CD14-positive monocyte (primary cell): ENCODE measurements at regions not wholly inside any gene's neighbourhood (a gene's known extent, or its start where the extent isn't known, plus 50 kb on each side); places are given as distances from the start of the nearest gene placed in this dataset.

ENCODE experiments used
- DNase-seq, 3 donors: peaks; one replicate each; pipeline ENCODE4 v3.0.0-alpha.2; 2011 to 2022
- H2AFZ ChIP-seq: 2 replicates; pipeline ENCODE4 v1.6.0; 2012; ENCODE audit warnings: mild to moderate bottlenecking, low read depth, low read length, inconsistent platforms; ENCODE audit not compliant: insufficient read depth, poor library complexity, severe bottlenecking
- H3K27ac ChIP-seq, 2 donors: 1 replicate in 1 of 2; 2 replicates in 1 of 2; pipeline ENCODE4 v1.5.1; 2012 to 2013; ENCODE audit warnings: low read length in 2 of 2, control low read depth in 1 of 2, inconsistent platforms in 1 of 2, low read depth in 1 of 2, mild to moderate bottlenecking in 1 of 2
- H3K27me3 ChIP-seq, 2 donors: one replicate each; pipeline versions ENCODE4 v1.6.0 to v1.6.1; 2011 to 2013; ENCODE audit warnings: low read length in 2 of 2; ENCODE audit not compliant: control insufficient read depth in 2 of 2, insufficient read depth in 2 of 2
- H3K36me3 ChIP-seq, 2 donors: replicated peaks in 1 of 2; 1 replicate in 1 of 2; 2 replicates in 1 of 2; pipeline versions ENCODE4 v1.5.1 to v1.6.1; 2012 to 2013; ENCODE audit warnings: low read length in 2 of 2, control low read depth in 1 of 2, inconsistent platforms in 1 of 2, mild to moderate bottlenecking in 1 of 2; ENCODE audit not compliant: insufficient read depth in 2 of 2, control insufficient read depth in 1 of 2
- H3K4me1 ChIP-seq, 2 donors: 1 replicate in 1 of 2; 2 replicates in 1 of 2; pipeline versions ENCODE4 v1.5.1 to v1.6.1; 2012 to 2013; ENCODE audit warnings: low read length in 2 of 2, control low read depth in 1 of 2, inconsistent platforms in 1 of 2, mild to moderate bottlenecking in 1 of 2, moderate library complexity in 1 of 2; ENCODE audit not compliant: insufficient read depth in 2 of 2, control insufficient read depth in 1 of 2
- H3K4me2 ChIP-seq: replicated peaks from 2 replicates; pipeline ENCODE3; 2012; ENCODE audit warnings: low read length, moderate library complexity, mild to moderate bottlenecking; ENCODE audit not compliant: poor library complexity, severe bottlenecking; ENCODE audit errors: extremely low read depth
- H3K4me3 ChIP-seq, 3 experiments: fragments of 200-600 bp in 1 of 3; sonication (generic) in 1 of 3; replicated peaks in 1 of 3; 1 replicate in 2 of 3; 2 replicates in 1 of 3; pipeline ENCODE4 v1.5.1; 2011 to 2013; ENCODE audit warnings: low read length in 3 of 3, mild to moderate bottlenecking in 3 of 3, control low read depth in 2 of 3, low read depth in 2 of 3, inconsistent platforms in 1 of 3, moderate library complexity in 1 of 3
- H3K79me2 ChIP-seq: 2 replicates; pipeline ENCODE4 v1.6.0; 2012; ENCODE audit warnings: mild to moderate bottlenecking, control low read depth, inconsistent platforms, low read length, moderate library complexity; ENCODE audit not compliant: insufficient read depth
- H3K9ac ChIP-seq: 2 replicates; pipeline ENCODE4 v1.6.0; 2017; ENCODE audit warnings: low read length, mild to moderate bottlenecking; ENCODE audit not compliant: insufficient read depth, poor library complexity, severe bottlenecking
- H3K9me3 ChIP-seq, 2 donors: replicated peaks in 1 of 2; 1 replicate in 1 of 2; 2 replicates in 1 of 2; pipeline versions ENCODE4 v1.5.1 to v1.6.1; 2012 to 2013; ENCODE audit warnings: low read length in 2 of 2, control low read depth in 1 of 2; ENCODE audit not compliant: control insufficient read depth in 1 of 2, insufficient read depth in 1 of 2
- H4K20me1 ChIP-seq: 2 replicates; pipeline ENCODE4 v1.6.0; 2012; ENCODE audit warnings: mild to moderate bottlenecking, low read length, control low read depth, moderate library complexity; ENCODE audit not compliant: insufficient read depth
- H3K27ac Mint-ChIP-seq, 7 donors: one replicate each; pipeline ENCODE4 v1.8.0; 2020; ENCODE audit warnings: mild to moderate bottlenecking in 7 of 7, mixed read lengths in 7 of 7, moderate library complexity in 6 of 7, inconsistent platforms in 2 of 7
- H3K27me3 Mint-ChIP-seq, 3 donors: one replicate each; pipeline ENCODE4 v1.8.0; 2021 to 2022; ENCODE audit warnings: low read depth in 3 of 3, mild to moderate bottlenecking in 3 of 3, mixed read lengths in 3 of 3, moderate library complexity in 3 of 3, inconsistent platforms in 1 of 3
- H3K36me3 Mint-ChIP-seq, 2 donors: one replicate each; pipeline ENCODE4 v1.8.0; 2020; ENCODE audit warnings: mixed read lengths in 2 of 2, inconsistent platforms in 1 of 2, mild to moderate bottlenecking in 1 of 2
- H3K4me1 Mint-ChIP-seq: one replicate; pipeline ENCODE4 v1.8.0; 2020; ENCODE audit warnings: mild to moderate bottlenecking, mixed read lengths
- H3K4me3 Mint-ChIP-seq, 2 donors: one replicate each; pipeline ENCODE4 v1.8.0; 2020; ENCODE audit warnings: mild to moderate bottlenecking in 2 of 2, mixed read lengths in 2 of 2, moderate library complexity in 1 of 2
- H3K9me3 Mint-ChIP-seq, 7 donors: one replicate each; pipeline ENCODE4 v1.8.0; 2020 to 2022; ENCODE audit warnings: mixed read lengths in 7 of 7, mild to moderate bottlenecking in 6 of 7, moderate library complexity in 6 of 7, inconsistent platforms in 2 of 7
- CTCF ChIP-seq: fragments of 200-600 bp; IDR thresholded peaks from one replicate; pipeline ENCODE4 v1.8.0; 2022; ENCODE audit warnings: antibody characterized with exemption, mild to moderate bottlenecking
- WGBS: methylation state at CpG from one replicate; pipeline ENCODE4 v1.1.5; 2013; ENCODE audit warnings: missing lambda C conversion rate; ENCODE audit not compliant: insufficient coverage; 5-methylcytosine and 5-hydroxymethylcytosine counted together
- intact Hi-C, 2 donors: fragments of 100-400 bp; cut with micrococcal nuclease; formaldehyde crosslinking; loops; one replicate each; pipeline versions ENCODE4 v1.15.0 to v1.15.1; 2023

DNA sequence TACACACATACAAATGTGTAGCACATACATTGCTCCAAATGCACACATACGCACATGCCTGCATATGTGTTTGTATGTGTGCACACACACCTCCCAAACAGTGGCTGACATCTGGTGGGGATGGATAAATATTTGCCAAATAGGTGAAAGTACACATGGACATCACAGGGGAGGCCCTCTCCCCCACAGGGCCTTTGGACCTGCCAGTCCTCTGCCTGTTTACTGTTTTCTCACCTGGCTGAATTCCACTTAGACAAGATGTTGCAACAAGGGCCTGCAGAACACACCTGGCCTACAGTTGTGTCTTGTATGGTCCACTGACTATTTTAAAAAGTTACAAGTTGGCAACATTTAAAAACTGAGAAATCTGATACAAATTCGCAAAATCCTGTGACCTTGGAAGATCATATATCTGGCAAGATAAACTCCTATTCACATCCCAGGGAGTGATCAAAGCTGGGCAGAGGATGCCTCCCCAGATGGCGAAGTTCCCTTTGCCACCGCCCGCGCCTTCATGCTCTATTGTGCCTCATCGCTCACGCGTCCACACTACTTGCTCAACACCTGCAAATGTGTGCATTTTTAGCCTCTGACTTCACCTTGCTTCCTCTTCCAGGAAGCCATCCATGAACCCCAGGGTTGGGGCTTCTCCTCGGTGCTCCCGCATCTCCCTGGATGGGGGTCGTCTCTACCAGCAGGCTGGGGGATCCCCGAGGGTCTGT, 118.4 kb upstream of the FZD10 start:
- TF ChIP-seq CTCF = no peak
- H3K9ac ChIP-seq = no peak overlapping the region
- no peaks in the 10 kb centered on the region for H3K4me1 Mint-ChIP-seq
- H3K27me3 Mint-ChIP-seq = peaks cover 26 to 37% (median 29%) of the 10 kb centered on the region in 3 donors
- no peak overlapping the region for H2AFZ ChIP-seq
- WGBS = 71% methylated on average over 12 of the region's 13 CpGs
- H3K27ac Mint-ChIP-seq = peak overlapping the region in 1 of 7 donors; percentile 18
- H3K4me2 ChIP-seq = no peak overlapping the region
- peaks cover 6 to 15% of the 10 kb centered on the region in 2 donors for H3K9me3 ChIP-seq
- DNase-seq = no peak
- no peaks in the 10 kb centered on the region for H3K4me1 ChIP-seq
- intact Hi-C loops = no loop called here
- H3K27ac ChIP-seq = no peak overlapping the region
- no peaks in the 10 kb centered on the region for H4K20me1 ChIP-seq
- no peak overlapping the region for H3K4me3 Mint-ChIP-seq
- H3K27me3 ChIP-seq = peaks cover 0 to 19% of the 10 kb centered on the region in 2 donors
- no peaks in the 10 kb centered on the region for H3K36me3 ChIP-seq
- H3K9me3 Mint-ChIP-seq = peaks cover 0 to 13% (median 8%) of the 10 kb centered on the region in 7 donors
- H3K4me3 ChIP-seq = no peak overlapping the region
- H3K79me2 ChIP-seq = no peaks in the 10 kb centered on the region
- H3K36me3 Mint-ChIP-seq = no peaks in the 10 kb centered on the region

DNA sequence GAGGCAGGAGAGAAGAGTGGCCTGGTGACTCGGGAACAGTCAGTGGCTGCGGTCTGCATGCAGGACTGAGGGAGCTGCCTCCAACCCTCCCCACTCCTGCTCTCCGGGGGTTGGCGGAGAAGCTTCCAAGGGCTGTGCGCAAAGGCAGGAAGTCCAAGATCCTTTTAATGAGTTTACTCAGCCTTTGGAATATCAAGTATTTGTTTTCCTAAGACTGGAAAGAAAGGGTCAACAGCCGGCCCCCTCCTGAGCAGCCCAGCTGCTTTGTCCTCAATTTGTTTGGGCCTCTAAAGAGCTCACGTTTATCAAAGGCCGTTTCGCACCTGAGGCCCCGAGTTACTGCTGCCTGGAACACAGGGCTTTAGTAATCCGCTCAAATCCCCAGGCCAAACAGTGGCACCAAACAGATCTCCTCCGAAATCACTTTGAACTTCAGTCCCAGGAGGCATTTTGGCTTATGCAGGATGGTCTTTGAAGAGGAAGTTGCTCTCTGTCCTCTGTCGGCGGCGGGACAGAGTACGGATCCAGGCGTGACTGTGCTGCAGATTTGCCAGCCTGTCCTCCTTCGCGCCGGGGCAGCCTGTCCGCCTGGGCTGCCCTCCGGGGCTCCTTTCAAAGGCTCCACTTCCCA, 117.2 kb upstream of the FZD10 start:
- Histone ChIP-seq H3K36me3 (no peaks in the 10 kb centered on the region), H3K9me3 (peaks cover 6 to 15% of the 10 kb centered on the region in 2 donors), H3K79me2 (no peaks in the 10 kb centered on the region), H2AFZ (no peak overlapping the region), H3K4me1 (no peaks in the 10 kb centered on the region), H3K27ac (no peak overlapping the region), H3K27me3 (peaks cover 0 to 19% of the 10 kb centered on the region in 2 donors), H4K20me1 (no peaks in the 10 kb centered on the region), H3K9ac (no peak overlapping the region), H3K4me2 (no peak overlapping the region), H3K4me3 (no peak overlapping the region)
- TF ChIP-seq CTCF = no peak
- no peaks in the 10 kb centered on the region for H3K4me1 Mint-ChIP-seq
- no peak for DNase-seq
- H3K36me3 Mint-ChIP-seq = no peaks in the 10 kb centered on the region
- peaks cover 0 to 13% (median 8%) of the 10 kb centered on the region in 7 donors for H3K9me3 Mint-ChIP-seq
- peaks cover 28 to 37% (median 29%) of the 10 kb centered on the region in 3 donors for H3K27me3 Mint-ChIP-seq
- 11% methylated on average over 18 of the region's 22 CpGs for WGBS
- no peak overlapping the region for H3K27ac Mint-ChIP-seq
- H3K4me3 Mint-ChIP-seq = peak overlapping the region in 1 of 2 donors; percentile 49
- intact Hi-C loops = loop anchor here in 1 of 2 donors (5.0 kb wide), 1 partner anchor 287 kb away; no protein-coding TSS in a partner anchor
